UCSD-AML1 (cell line): ENCODE measurements at regions not wholly inside any gene's neighbourhood (a gene's known extent, or its start where the extent isn't known, plus 50 kb on each side); places are given as distances from the start of the nearest gene placed in this dataset.

Source experiments
- DNase-seq: peaks from one replicate; lab custom pipeline; 2025; ENCODE audit not compliant: unreplicated experiment; lab: John Stamatoyannopoulos, UW

- DNase-seq: no peak
Measured at GRCh38 chr3:178302966-178303930, 233.0 kb upstream of the KCNMB2 start.

DNA sequence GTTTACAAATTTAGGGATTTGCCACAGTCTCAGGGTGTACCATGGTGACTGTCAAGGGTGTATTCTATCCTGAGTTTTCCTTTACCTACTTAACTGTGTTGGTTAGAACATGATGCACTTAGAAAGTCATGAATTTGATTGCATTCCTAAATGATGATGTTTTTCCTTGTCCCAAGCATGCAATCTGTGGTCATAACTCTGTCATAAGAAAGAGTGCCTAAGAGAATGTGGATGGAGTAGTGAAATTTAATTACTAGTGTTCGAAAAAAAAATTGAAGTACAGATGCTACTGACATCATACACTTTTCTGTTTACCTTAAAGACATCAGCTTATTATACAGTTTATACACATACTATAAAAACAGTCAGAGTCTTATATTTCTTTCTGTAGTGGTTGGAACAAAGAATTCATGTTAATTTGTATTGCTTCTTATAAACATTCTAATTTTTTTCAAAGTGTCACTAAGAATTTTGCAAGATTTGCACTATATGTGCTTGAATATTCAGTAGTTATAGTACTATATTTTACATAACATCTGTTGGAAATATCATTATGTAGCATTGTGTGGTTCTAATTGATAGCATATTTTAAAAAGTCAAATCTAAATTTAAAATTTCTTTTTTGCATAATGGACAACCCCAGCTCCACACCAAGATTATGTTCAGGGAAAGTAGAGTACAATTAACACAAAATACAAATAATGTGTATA lies 231.3 kb upstream of the KCNMB2 start:
- no peak for DNase-seq

DNA sequence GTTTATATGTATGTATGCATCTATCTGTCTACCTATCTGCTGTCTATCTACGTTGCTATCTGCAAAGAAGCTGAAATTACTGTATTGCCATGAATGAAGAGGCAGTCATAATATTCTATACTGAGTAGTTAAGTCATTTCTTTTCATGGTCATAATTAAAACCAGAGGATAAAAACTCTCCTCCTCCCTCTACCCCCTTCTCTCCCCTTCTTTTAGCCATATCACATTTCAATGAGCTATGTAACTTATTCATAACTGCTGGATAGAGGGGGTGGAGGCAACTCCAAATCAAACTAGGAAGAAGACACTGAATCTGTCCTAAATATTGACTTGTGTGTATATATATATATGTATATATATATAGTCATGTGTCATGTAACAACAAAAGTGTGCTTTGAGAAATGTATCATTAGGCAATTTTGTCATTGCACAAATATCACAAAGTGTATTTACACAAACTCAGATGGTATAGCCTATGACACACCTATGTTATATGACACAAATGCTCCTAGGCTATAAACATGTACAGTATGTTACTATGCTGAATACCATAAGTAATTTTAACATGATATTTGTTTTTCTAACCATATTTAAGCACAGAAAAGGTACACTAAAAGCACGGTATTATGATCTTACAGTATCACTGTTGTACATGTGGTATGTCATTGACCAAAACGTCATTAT lies 229.7 kb upstream of the KCNMB2 start:
- no peak for DNase-seq

GRCh38 chr3:178308771-178309170 lies 227.5 kb upstream of the KCNMB2 start:
- DNase-seq: no peak

GRCh38 chr3:178310949-178311348 lies 225.3 kb upstream of the KCNMB2 start:
- DNase-seq: no peak

DNA sequence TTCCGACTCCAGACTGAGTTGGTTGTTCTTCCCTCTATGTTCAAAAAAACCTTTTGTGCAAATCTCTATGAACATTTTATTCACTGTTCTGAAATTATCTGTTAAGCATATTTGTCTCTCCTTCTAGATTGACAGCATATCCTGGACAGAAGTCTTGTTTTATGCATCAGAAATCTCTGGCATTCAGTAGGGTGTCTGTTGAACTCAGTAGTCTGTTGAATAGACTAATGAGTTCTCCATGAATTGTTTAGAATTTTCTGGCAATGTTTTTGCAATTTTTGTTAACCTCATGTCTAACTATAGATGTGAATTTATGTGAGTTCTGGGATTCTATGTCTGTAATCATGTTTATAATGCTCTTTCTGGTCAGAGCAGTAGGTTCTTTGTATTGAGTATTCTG lies 222.5 kb upstream of the KCNMB2 start:
- no peak for DNase-seq

DNA sequence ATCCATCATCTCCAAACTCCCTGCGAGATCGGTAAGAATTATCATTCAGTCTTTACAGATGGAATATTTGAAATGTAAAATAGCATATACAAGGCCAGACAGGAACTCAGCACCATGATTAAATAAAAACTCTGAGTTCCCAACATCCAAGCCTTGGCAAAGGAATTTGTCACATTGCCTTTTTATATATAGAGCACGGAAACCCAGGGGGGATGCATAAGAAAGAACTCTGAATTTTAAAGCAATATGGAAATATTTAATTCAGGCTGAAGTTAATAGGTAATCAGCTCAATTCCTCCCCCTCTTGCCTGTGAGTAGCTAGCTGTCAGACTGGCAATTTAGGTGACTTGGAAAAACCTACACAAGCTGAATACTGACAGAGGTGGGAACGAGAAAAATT lies 217.9 kb upstream of the KCNMB2 start:
- no peak for DNase-seq

- DNase-seq: no peak
Measured at GRCh38 chr3:178318941-178319816, 217.1 kb upstream of the KCNMB2 start.

DNA sequence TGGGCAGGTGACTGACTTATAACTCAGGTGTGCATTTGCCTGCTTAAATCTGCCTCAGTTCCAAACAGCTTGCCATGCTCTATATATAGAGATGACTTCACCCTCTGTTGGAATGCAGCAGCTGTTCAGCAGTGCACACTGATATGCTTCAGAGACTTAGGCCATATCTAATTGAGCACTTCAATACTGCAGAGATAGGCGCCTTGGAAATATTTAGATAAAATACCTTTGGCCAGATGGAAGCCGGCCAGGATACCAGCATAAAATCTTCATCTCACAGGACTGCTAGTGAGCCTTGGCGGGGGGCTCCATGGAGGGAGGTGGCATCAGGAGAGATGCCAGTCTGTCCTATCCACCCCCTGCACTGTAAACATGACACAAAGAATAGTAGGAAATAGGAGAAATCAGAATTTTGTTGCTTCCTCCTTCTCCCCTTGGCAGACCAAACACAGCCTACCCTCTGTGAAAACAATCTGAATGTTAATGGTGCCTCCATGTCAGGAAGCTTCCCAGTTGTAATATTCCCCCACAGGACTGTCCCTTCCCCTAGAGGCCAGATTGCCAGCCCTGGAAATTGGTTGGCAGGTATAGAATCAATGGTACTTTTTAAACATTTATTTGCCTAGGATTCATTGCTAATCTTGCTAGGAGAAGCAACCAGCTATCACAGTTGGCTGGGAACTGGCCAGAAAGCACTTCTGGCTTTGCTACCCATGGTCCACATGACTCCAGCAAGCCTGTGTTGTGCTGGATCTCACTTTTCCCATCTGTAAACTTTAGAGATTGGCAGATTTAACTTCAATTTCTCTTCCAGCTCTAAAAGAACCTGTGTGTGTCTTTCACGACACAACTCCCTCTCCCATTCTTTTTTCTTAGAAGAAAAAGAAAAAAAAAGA lies 215.5 kb upstream of the KCNMB2 start:
- DNase-seq: no peak

- no peak for DNase-seq
Measured at GRCh38 chr3:178324356-178324755, 211.9 kb upstream of the KCNMB2 start.

DNA sequence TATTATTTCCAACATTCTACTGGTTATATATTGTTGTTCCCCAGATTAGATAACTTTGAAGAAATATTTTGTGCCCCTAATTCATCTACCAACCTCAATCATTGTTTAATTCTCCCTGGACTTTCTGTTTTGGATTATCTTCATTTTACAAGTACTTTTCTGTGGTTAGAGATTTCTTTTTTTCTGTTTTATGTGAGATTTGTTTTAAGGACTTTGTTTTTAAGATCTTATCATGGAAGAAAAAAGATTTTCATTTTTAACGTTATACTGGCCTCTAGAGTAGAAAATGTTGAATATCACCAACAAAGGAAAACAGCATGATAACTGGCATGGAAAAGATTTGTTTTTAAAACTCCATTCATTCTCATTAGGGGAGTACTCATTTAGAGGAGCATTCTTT lies 210.9 kb upstream of the KCNMB2 start:
- DNase-seq: no peak

DNA sequence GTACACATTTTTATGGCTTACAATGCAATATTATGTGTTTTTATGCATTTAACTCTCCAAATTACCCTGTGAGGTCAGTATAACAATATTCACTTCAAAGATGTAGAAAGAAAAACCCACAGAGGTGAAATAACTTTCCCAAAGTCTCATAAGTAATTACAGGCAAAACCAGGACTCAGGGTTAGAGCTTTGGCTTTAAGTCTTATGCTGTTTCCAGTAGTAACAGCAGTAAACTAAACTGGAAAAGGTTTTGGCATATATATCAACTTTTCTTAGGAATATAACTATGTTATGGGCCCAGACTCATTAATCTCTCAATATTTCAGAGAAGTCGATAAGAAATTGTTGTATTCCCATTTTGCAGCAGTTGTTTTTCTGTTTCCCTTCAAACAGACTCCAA lies 206.3 kb upstream of the KCNMB2 start:
- DNase-seq: no peak

- DNase-seq: no peak
Measured at GRCh38 chr3:178334239-178334638, 202.0 kb upstream of the KCNMB2 start.

DNA sequence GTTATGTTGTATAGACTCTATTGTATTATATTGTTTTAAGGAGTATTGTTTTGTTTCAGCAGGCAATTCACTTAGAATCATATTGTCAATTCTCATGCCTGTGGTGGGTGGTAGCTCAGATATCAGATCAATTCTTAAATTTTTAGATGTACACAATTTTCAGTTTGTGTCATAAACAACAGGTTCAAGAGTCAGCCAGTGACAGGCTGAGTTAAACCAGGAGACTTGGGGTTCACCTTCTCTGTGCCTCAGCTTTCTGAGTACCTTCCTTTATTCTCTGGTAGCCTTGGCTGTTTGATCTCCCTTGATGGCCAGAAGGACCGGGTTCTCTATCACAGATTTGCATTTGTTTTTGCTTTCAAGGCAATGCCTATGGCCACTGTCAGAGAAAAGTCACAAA lies 199.9 kb upstream of the KCNMB2 start:
- no peak for DNase-seq

- no peak for DNase-seq
Measured at GRCh38 chr3:178340506-178340905, 195.7 kb upstream of the KCNMB2 start.

GRCh38 chr3:178341636-178342035 lies 194.6 kb upstream of the KCNMB2 start:
- DNase-seq: no peak

GRCh38 chr3:178342111-178342510 lies 194.1 kb upstream of the KCNMB2 start:
- DNase-seq: no peak

DNA sequence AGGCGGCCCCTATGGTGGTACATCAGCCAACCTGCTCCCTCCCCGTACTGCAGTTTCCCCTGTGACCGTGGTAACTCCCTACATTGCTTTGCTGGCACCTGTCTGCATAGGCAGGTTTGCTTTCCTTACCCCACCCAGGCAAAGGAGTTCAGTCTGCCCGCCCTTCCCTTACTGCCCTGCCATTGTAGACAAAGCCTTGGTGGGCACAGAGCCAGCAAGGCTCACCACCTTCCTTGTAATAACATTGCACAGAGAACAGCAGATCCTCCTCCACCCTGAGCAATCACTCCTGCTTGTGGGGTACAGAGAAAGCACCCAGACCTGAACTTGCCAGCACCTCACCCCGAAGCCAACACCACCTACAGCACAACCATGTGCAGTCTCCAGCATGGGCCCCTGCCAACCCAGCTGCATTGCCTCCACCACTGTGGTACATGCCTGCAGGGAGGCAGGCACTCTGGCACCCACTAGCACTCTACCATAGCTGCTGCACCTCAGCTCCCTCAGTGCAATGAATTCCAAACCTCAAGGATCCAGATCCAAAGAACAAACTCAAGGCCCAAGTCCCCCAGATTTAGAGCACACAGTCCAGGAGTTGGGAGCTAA lies 192.7 kb upstream of the KCNMB2 start:
- DNase-seq: no peak

- DNase-seq: no peak
Measured at GRCh38 chr3:178345944-178346343, 190.3 kb upstream of the KCNMB2 start.
